ENCODE measurements at regions not wholly inside any gene's neighbourhood (a gene's known extent, or its start where the extent isn't known, plus 50 kb on each side); places are given as distances from the start of the nearest gene placed in this dataset.

DNA sequence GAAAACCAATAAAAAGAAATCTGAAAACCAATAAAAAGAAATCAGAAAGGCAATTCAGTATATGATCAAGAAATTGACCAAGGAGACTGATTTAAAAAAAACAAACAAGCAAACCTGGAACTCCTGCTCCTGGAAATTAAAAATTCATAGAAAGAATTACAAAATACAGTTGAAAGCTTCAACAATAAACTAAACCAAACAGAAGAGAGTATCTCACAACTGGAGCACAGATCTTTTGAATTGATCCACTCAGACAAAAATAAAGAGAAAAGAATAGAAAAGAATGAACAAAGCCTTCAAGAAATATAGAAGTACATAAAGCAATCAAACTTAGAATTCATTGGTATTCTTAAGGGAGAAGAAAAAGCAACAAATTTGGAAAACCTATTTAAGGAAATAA is 271.4 kb downstream of the MBNL1 start:
- no peaks in the 10 kb centered on the region for H3K9me3 ChIP-seq
- H3K27me3 ChIP-seq = no peaks in the 10 kb centered on the region
- no peaks in the 10 kb centered on the region for H3K36me3 ChIP-seq (ENCODE audit: low read depth, missing control alignments)
- intact Hi-C loops (cut with DNase I; ENCODE audit: low total_unique reads) = no loop called here
- H3K4me3 ChIP-seq = no peak overlapping the region
- no peak for DNase-seq
- TF ChIP-seq, protein P1, sequence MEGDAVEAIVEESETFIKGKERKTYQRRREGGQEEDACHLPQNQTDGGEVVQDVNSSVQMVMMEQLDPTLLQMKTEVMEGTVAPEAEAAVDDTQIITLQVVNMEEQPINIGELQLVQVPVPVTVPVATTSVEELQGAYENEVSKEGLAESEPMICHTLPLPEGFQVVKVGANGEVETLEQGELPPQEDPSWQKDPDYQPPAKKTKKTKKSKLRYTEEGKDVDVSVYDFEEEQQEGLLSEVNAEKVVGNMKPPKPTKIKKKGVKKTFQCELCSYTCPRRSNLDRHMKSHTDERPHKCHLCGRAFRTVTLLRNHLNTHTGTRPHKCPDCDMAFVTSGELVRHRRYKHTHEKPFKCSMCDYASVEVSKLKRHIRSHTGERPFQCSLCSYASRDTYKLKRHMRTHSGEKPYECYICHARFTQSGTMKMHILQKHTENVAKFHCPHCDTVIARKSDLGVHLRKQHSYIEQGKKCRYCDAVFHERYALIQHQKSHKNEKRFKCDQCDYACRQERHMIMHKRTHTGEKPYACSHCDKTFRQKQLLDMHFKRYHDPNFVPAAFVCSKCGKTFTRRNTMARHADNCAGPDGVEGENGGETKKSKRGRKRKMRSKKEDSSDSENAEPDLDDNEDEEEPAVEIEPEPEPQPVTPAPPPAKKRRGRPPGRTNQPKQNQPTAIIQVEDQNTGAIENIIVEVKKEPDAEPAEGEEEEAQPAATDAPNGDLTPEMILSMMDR (IDR thresholded peaks at IDR 0.05) = no peak
- TF ChIP-seq POLR2A (IDR thresholded peaks at IDR 0.05) = no peak
- no peaks in the 10 kb centered on the region for H3K4me1 ChIP-seq
- no peak overlapping the region for H3K27ac ChIP-seq

DNA sequence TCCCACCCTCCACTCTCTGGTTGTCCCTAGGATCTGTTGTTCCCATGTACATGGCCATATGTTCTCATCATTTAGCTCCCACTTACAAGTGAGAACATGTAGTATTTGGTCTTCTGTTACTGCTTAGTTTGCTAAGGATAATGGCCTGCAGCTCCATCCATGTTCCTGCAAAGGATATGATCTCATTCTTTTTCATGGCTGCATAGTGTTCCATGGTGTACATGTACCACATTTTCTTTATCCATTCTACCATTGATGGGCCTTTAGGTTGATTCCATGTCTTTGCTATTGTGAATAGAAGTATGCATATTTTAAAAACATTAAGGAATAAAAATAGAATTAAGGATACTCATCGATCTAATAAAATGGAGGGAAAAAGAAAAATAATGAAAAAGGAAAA is 278.4 kb downstream of the MBNL1 start:
- no peaks in the 10 kb centered on the region for H3K36me3 ChIP-seq (ENCODE audit: low read depth, missing control alignments)
- 78 to 92% methylated on average over 1 of the region's 1 CpG for WGBS, 2 donors
- DNase-seq = no peak
- H3K4me3 ChIP-seq = no peak overlapping the region
- intact Hi-C loops (cut with DNase I; ENCODE audit: low total_unique reads) = no loop called here
- no peak overlapping the region for H3K27ac ChIP-seq
- H3K9me3 ChIP-seq = no peaks in the 10 kb centered on the region
- TF ChIP-seq, protein P1 (IDR thresholded peaks at IDR 0.05) = no peak
- no peak for TF ChIP-seq POLR2A (IDR thresholded peaks at IDR 0.05)
- H3K4me1 ChIP-seq = no peaks in the 10 kb centered on the region
- no peaks in the 10 kb centered on the region for H3K27me3 ChIP-seq

DNA sequence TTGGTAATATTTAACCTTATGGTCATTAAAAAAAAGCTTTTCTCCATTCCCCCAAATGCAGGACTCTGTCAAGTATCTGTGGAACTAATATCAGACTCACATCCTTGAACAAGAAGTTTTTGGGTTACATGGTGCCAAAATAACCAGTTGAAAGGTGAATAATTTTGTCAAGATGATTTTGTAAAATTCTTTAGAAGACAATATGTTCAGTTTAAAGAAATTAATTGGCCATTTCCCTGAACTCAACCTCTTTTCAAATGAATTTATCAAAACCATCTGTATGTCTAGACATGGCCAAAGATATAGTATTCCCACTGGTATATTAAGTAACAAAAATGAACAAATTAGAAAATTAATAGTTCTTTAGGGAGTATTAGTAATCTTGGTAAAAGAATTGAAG is 280.5 kb downstream of the MBNL1 start:
- Histone ChIP-seq H3K27ac (no peak overlapping the region), H3K4me1 (no peaks in the 10 kb centered on the region), H3K27me3 (no peaks in the 10 kb centered on the region), H3K4me3 (no peak overlapping the region), H3K9me3 (no peaks in the 10 kb centered on the region), H3K36me3 (ENCODE audit: low read depth, missing control alignments) (no peaks in the 10 kb centered on the region)
- no peak for DNase-seq
- no peak for TF ChIP-seq POLR2A (IDR thresholded peaks at IDR 0.05)
- TF ChIP-seq, protein P1 (IDR thresholded peaks at IDR 0.05) = no peak
- intact Hi-C loops (cut with DNase I; ENCODE audit: low total_unique reads) = no loop called here

DNA sequence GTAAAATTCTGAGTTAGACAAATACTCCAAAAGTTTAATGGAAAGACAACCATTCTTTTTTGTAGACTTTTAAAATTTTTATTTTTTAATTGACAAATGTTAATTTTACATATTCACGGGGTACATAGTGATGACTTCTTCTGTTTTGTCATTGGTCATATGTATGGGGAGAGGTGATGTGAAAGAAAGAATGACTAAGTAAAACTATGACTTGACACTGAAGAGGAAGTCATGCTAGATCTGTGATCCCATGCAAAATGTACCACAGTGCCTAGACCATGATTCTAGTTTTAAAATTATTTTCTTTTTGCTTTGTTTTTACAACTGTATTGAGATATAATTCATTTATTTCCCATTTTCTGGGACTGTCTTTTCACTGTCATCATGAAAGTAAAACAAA is 281.6 kb downstream of the MBNL1 start:
- H3K27ac ChIP-seq = no peak overlapping the region
- TF ChIP-seq, protein P1 (IDR thresholded peaks at IDR 0.05) = no peak
- TF ChIP-seq POLR2A (IDR thresholded peaks at IDR 0.05) = no peak
- DNase-seq = no peak
- H3K27me3 ChIP-seq = no peaks in the 10 kb centered on the region
- no peaks in the 10 kb centered on the region for H3K4me1 ChIP-seq
- WGBS, 2 donors = 86 to 94% methylated on average over 1 of the region's 1 CpG
- intact Hi-C loops (cut with DNase I; ENCODE audit: low total_unique reads) = no loop called here
- no peak overlapping the region for H3K4me3 ChIP-seq
- no peaks in the 10 kb centered on the region for H3K36me3 ChIP-seq (ENCODE audit: low read depth, missing control alignments)
- H3K9me3 ChIP-seq = no peaks in the 10 kb centered on the region

DNA sequence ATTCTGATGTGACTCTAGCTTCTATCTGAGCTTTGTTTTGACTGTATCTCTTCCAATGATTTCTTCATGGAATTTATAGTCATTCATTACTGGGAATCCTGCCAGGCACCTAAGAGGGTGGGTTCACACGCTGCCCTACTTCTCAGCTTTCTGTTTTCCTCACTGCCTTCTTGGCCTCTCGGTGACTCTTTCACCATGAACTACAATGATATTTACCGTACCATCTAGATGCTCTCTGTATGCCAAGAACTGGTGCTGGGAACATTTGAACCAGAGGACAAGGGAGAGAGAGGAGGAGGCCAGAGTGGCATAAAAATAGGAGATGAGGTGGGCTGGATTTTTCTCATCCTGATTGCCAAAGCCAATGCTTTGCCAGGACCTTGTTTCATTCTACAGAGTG is 280.0 kb upstream of the P2RY1 start:
- no peak for DNase-seq
- 64% methylated on average over 3 of the region's 3 CpGs for WGBS, 2 donors
- H3K36me3 ChIP-seq (ENCODE audit: low read depth, missing control alignments) = no peaks in the 10 kb centered on the region

More for the DNA sequence above, 280.0 kb upstream of the P2RY1 start:
- Histone ChIP-seq H3K27me3 (no peaks in the 10 kb centered on the region), H3K4me3 (no peak overlapping the region), H3K9me3 (no peaks in the 10 kb centered on the region), H3K4me1 (peaks cover 13% of the 10 kb centered on the region), H3K27ac (no peak overlapping the region)
- no peak for TF ChIP-seq POLR2A (IDR thresholded peaks at IDR 0.05)
- TF ChIP-seq, protein P1 (IDR thresholded peaks at IDR 0.05) = no peak
- intact Hi-C loops (cut with DNase I; ENCODE audit: low total_unique reads) = no loop called here

Measured in testis (tissue), 2 donors.